OCI-LY3 (cell line): ENCODE measurements at regions not wholly inside any gene's neighbourhood (a gene's known extent, or its start where the extent isn't known, plus 50 kb on each side); places are given as distances from the start of the nearest gene placed in this dataset.

ENCODE experiments used
- EZH2phosphoT487 ChIP-seq: fragments of 200-600 bp; shearing (Covaris generic); IDR thresholded peaks from 2 replicates; pipeline ENCODE4 v1.6.1; 2018; ENCODE audit warnings: antibody characterized with exemption, mixed run types, low read depth
- TF ChIP-seq, protein P1 (sequence below): fragments of 200-600, 300-600 bp; sonication (generic); IDR thresholded peaks from 2 replicates; pipeline ENCODE4 v1.5.1; 2014; ENCODE audit warnings: antibody characterized with exemption, low read length, low read depth

DNA sequence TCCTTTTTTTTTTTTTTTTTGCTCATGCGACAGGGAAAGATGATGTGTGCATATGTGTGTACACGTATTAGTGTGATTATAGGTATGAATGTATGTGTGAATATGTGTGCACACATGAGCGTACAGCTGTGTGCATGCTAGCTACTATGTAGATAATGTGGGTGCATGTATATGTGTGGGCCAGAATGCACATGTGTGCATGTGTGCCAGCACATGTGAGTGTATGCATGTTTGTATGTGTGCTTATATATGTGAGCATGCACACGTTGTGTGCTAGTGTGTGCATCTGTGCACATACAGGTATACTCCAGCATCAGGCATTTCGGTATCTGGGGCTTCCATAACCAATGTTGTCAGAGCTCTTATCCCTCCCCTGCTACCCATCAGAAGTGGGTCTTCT lies 541.1 kb downstream of the AACS start:
- TF ChIP-seq, protein P1, sequence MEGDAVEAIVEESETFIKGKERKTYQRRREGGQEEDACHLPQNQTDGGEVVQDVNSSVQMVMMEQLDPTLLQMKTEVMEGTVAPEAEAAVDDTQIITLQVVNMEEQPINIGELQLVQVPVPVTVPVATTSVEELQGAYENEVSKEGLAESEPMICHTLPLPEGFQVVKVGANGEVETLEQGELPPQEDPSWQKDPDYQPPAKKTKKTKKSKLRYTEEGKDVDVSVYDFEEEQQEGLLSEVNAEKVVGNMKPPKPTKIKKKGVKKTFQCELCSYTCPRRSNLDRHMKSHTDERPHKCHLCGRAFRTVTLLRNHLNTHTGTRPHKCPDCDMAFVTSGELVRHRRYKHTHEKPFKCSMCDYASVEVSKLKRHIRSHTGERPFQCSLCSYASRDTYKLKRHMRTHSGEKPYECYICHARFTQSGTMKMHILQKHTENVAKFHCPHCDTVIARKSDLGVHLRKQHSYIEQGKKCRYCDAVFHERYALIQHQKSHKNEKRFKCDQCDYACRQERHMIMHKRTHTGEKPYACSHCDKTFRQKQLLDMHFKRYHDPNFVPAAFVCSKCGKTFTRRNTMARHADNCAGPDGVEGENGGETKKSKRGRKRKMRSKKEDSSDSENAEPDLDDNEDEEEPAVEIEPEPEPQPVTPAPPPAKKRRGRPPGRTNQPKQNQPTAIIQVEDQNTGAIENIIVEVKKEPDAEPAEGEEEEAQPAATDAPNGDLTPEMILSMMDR, result no peak
- TF ChIP-seq EZH2phosphoT487, result no peak
